DND-41 (cell line): ENCODE measurements at regions not wholly inside any gene's neighbourhood (a gene's known extent, or its start where the extent isn't known, plus 50 kb on each side); places are given as distances from the start of the nearest gene placed in this dataset.

Source experiments
- ATAC-seq: fragments of 200-7000 bp; cut with Tn5 transposase; 3 replicates; pipeline ENCODE4 v1.9.1; 2021; ENCODE audit warnings: low read depth; ENCODE audit not compliant: insufficient read depth
- DNase-seq: peaks from one replicate; pipeline ENCODE4 v3.0.0-alpha.2; 2020
- H2AFZ ChIP-seq: 2 replicates; pipeline ENCODE4 v1.6.0; 2012; ENCODE audit warnings: low read depth, low read length
- H3K27ac ChIP-seq: 2 replicates; pipeline ENCODE4 v1.5.1; 2012; ENCODE audit warnings: low read length, inconsistent platforms
- H3K27me3 ChIP-seq: fragments of 200-600 bp; sonication (generic); 2 replicates; pipeline ENCODE4 v1.6.0; 2012; ENCODE audit warnings: low read length, mild to moderate bottlenecking, inconsistent platforms; ENCODE audit not compliant: insufficient read depth, poor library complexity
- H3K36me3 ChIP-seq: 2 replicates; pipeline ENCODE4 v1.5.1; 2012; ENCODE audit warnings: low read length, inconsistent platforms; ENCODE audit not compliant: insufficient read depth
- H3K4me1 ChIP-seq: 2 replicates; pipeline ENCODE4 v1.5.1; 2012; ENCODE audit warnings: mild to moderate bottlenecking, low read length; ENCODE audit not compliant: insufficient read depth
- H3K4me2 ChIP-seq: 2 replicates; pipeline ENCODE4 v1.6.0; 2012; ENCODE audit warnings: mild to moderate bottlenecking, moderate library complexity, low read length, inconsistent platforms; ENCODE audit not compliant: insufficient read depth
- H3K4me3 ChIP-seq, 2 experiments: fragments of 200-600 bp in 1 of 2; shearing (Covaris generic) in 1 of 2; 2 replicates each; pipeline ENCODE4 v1.5.1; 2012 to 2016; ENCODE audit warnings: inconsistent platforms in 2 of 2, low read length in 2 of 2, mild to moderate bottlenecking in 2 of 2, low read depth in 1 of 2, moderate library complexity in 1 of 2
- H3K79me2 ChIP-seq: 2 replicates; pipeline ENCODE4 v1.6.0; 2012; ENCODE audit warnings: low read length, inconsistent platforms; ENCODE audit not compliant: insufficient read depth
- H3K9ac ChIP-seq: 2 replicates; pipeline ENCODE4 v1.6.0; 2012; ENCODE audit warnings: low read depth, mild to moderate bottlenecking, inconsistent platforms, low read length, moderate library complexity
- H3K9me3 ChIP-seq: 2 replicates; pipeline ENCODE4 v1.5.1; 2012; ENCODE audit warnings: low read length, moderate library complexity, mild to moderate bottlenecking, inconsistent platforms; ENCODE audit not compliant: insufficient read depth, severe bottlenecking
- H4K20me1 ChIP-seq: 2 replicates; pipeline ENCODE4 v1.6.0; 2012; ENCODE audit warnings: low read length; ENCODE audit not compliant: insufficient read depth
- CTCF ChIP-seq: IDR thresholded peaks from 2 replicates; pipeline ENCODE4 v1.5.1; 2012; ENCODE audit warnings: borderline replicate concordance, low read length, moderate library complexity, mild to moderate bottlenecking; ENCODE audit not compliant: poor library complexity, severe bottlenecking; ENCODE audit errors: extremely low read depth
- EZH2 ChIP-seq: IDR thresholded peaks from 3 replicates; pipeline ENCODE4 v1.6.1; 2012; ENCODE audit warnings: borderline replicate concordance, low read depth, mild to moderate bottlenecking, moderate library complexity, low read length, inconsistent platforms; ENCODE audit not compliant: severe bottlenecking

- DNase-seq, result no peak
- Histone ChIP-seq H3K27me3 (no peaks in the 10 kb centered on the region), H3K4me2 (no peak overlapping the region), H3K27ac (no peak overlapping the region), H3K9me3 (no peaks in the 10 kb centered on the region), H3K9ac (no peak overlapping the region), H3K4me3 (no peak overlapping the region), H3K79me2 (no peaks in the 10 kb centered on the region), H4K20me1 (no peaks in the 10 kb centered on the region), H3K4me1 (no peaks in the 10 kb centered on the region), H3K36me3 (no peaks in the 10 kb centered on the region), H2AFZ (no peak overlapping the region)
- TF ChIP-seq EZH2 (no peak), CTCF (no peak)
- ATAC-seq, result no peak
Observed at GRCh38 chr5:171625646-171626045, 160.0 kb upstream of the SMIM23 start.

- H3K27me3 ChIP-seq, result no peaks in the 10 kb centered on the region
- ATAC-seq (no peak), DNase-seq (no peak)
- no peaks in the 10 kb centered on the region for H3K79me2 ChIP-seq
- H3K9ac ChIP-seq, result no peak overlapping the region
- no peaks in the 10 kb centered on the region for H3K36me3 ChIP-seq
- H3K4me2 ChIP-seq, result no peak overlapping the region
- H3K4me3 ChIP-seq, result no peak overlapping the region
- TF ChIP-seq CTCF (no peak), EZH2 (no peak)
- no peaks in the 10 kb centered on the region for H3K9me3 ChIP-seq
- H3K27ac ChIP-seq, result no peak overlapping the region
- H2AFZ ChIP-seq, result no peak overlapping the region
- no peaks in the 10 kb centered on the region for H3K4me1 ChIP-seq
- no peaks in the 10 kb centered on the region for H4K20me1 ChIP-seq
Observed at GRCh38 chr5:171627936-171628632, 157.5 kb upstream of the SMIM23 start.

GRCh38 chr5:171628633-171628974 is 157.0 kb upstream of the SMIM23 start:
- no peak for DNase-seq
- Histone ChIP-seq H3K36me3 (no peaks in the 10 kb centered on the region), H3K9me3 (no peaks in the 10 kb centered on the region), H3K79me2 (no peaks in the 10 kb centered on the region), H2AFZ (no peak overlapping the region), H3K9ac (no peak overlapping the region), H3K4me1 (no peaks in the 10 kb centered on the region), H4K20me1 (no peaks in the 10 kb centered on the region), H3K27ac (no peak overlapping the region), H3K4me3 (no peak overlapping the region), H3K4me2 (no peak overlapping the region), H3K27me3 (no peaks in the 10 kb centered on the region)
- TF ChIP-seq CTCF (no peak), EZH2 (no peak)
- ATAC-seq, result no peak

GRCh38 chr5:171629221-171629620 is 156.4 kb upstream of the SMIM23 start:
- H3K4me1 ChIP-seq, result no peaks in the 10 kb centered on the region
- no peaks in the 10 kb centered on the region for H3K36me3 ChIP-seq
- ATAC-seq (no peak), DNase-seq (no peak)
- H4K20me1 ChIP-seq, result no peaks in the 10 kb centered on the region
- no peaks in the 10 kb centered on the region for H3K79me2 ChIP-seq
- H3K9ac ChIP-seq, result no peak overlapping the region
- no peak for TF ChIP-seq EZH2
- TF ChIP-seq CTCF, result no peak
- H3K27ac ChIP-seq, result no peak overlapping the region
- H3K4me2 ChIP-seq, result no peak overlapping the region
- no peaks in the 10 kb centered on the region for H3K27me3 ChIP-seq
- H3K9me3 ChIP-seq, result no peaks in the 10 kb centered on the region
- H3K4me3 ChIP-seq, result no peak overlapping the region
- H2AFZ ChIP-seq, result no peak overlapping the region
